ENCODE measurements at regions not wholly inside any gene's neighbourhood (a gene's known extent, or its start where the extent isn't known, plus 50 kb on each side); places are given as distances from the start of the nearest gene placed in this dataset.

- Mint-ChIP-seq H3K27ac (no peak overlapping the region), H3K9me3 (no peaks in the 10 kb centered on the region), H3K4me3 (no peak overlapping the region), H3K4me1 (ENCODE audit: low read depth) (no peaks in the 10 kb centered on the region), H3K36me3 (ENCODE audit: low read depth) (no peaks in the 10 kb centered on the region), H3K27me3 (peaks cover 15% of the 10 kb centered on the region)
- Histone ChIP-seq H3K4me3 (ENCODE audit: low read length) (no peak overlapping the region), H3K4me1 (ENCODE audit: insufficient read depth, low read length) (no peaks in the 10 kb centered on the region), H3K36me3 (ENCODE audit: insufficient read depth, low read length) (no peaks in the 10 kb centered on the region), H3K9me3 (ENCODE audit: control insufficient read depth in 1 of 2, insufficient read depth in 1 of 2, low read length in 2 of 2) (no peaks in the 10 kb centered on the region), H3K27ac (ENCODE audit: low read depth in 1 of 2, low read length in 2 of 2) (no peak overlapping the region), H3K27me3 (ENCODE audit: control insufficient read depth in 1 of 2, insufficient read depth in 2 of 2, low read length in 2 of 2) (no peaks in the 10 kb centered on the region)
- TF ChIP-seq CTCF (IDR thresholded peaks at IDR 0.05) = no peak
- intact Hi-C loops (cut with DNase I, micrococcal nuclease) = no loop called here
- DNase-seq (no peak), ATAC-seq (ENCODE audit: poor library complexity) (no peak)
- CTCF ChIA-PET = no interaction called here
- POLR2A ChIA-PET = no interaction called here
These were observed 80.2 kb upstream of the GNAO1 start for GRCh38 chr16:56111100-56111499.

- Histone ChIP-seq H3K4me3 (ENCODE audit: low read length) (no peak overlapping the region), H3K4me1 (ENCODE audit: insufficient read depth, low read length) (no peaks in the 10 kb centered on the region), H3K36me3 (ENCODE audit: insufficient read depth, low read length) (no peaks in the 10 kb centered on the region), H3K9me3 (ENCODE audit: control insufficient read depth in 1 of 2, insufficient read depth in 1 of 2, low read length in 2 of 2) (no peaks in the 10 kb centered on the region), H3K27ac (ENCODE audit: low read depth in 1 of 2, low read length in 2 of 2) (no peak overlapping the region), H3K27me3 (ENCODE audit: control insufficient read depth in 1 of 2, insufficient read depth in 2 of 2, low read length in 2 of 2) (no peaks in the 10 kb centered on the region)
- DNase-seq = no peak
- peaks cover 15% of the 10 kb centered on the region for H3K27me3 Mint-ChIP-seq
- TF ChIP-seq CTCF (IDR thresholded peaks at IDR 0.05) = no peak
- no peaks in the 10 kb centered on the region for H3K9me3 Mint-ChIP-seq
- intact Hi-C loops (cut with DNase I, micrococcal nuclease) = no loop called here
- H3K4me3 Mint-ChIP-seq = no peak overlapping the region
- ChIA-PET POLR2A (no interaction called here), CTCF (no interaction called here)
- H3K36me3 Mint-ChIP-seq (ENCODE audit: low read depth) = no peaks in the 10 kb centered on the region
- H3K4me1 Mint-ChIP-seq (ENCODE audit: low read depth) = no peaks in the 10 kb centered on the region
- H3K27ac Mint-ChIP-seq = no peak overlapping the region
- no peak for ATAC-seq (ENCODE audit: poor library complexity)
These were observed 81.3 kb upstream of the GNAO1 start for GRCh38 chr16:56109994-56110393.

GRCh38 chr16:56109205-56109604 lies 82.1 kb upstream of the GNAO1 start:
- ChIA-PET CTCF (no interaction called here), POLR2A (no interaction called here)
- TF ChIP-seq CTCF (IDR thresholded peaks at IDR 0.05) = no peak
- Histone ChIP-seq H3K9me3 (ENCODE audit: control insufficient read depth in 1 of 2, insufficient read depth in 1 of 2, low read length in 2 of 2) (no peaks in the 10 kb centered on the region), H3K4me3 (ENCODE audit: low read length) (no peak overlapping the region), H3K27me3 (ENCODE audit: control insufficient read depth in 1 of 2, insufficient read depth in 2 of 2, low read length in 2 of 2) (no peaks in the 10 kb centered on the region), H3K4me1 (ENCODE audit: insufficient read depth, low read length) (no peaks in the 10 kb centered on the region), H3K36me3 (ENCODE audit: insufficient read depth, low read length) (no peaks in the 10 kb centered on the region), H3K27ac (ENCODE audit: low read depth in 1 of 2, low read length in 2 of 2) (no peak overlapping the region)
- no peak for DNase-seq
- Mint-ChIP-seq H3K4me1 (ENCODE audit: low read depth) (no peaks in the 10 kb centered on the region), H3K36me3 (ENCODE audit: low read depth) (no peaks in the 10 kb centered on the region), H3K27ac (no peak overlapping the region), H3K4me3 (no peak overlapping the region), H3K9me3 (no peaks in the 10 kb centered on the region), H3K27me3 (peaks cover 15% of the 10 kb centered on the region)
- no peak for ATAC-seq (ENCODE audit: poor library complexity)
- intact Hi-C loops (cut with DNase I, micrococcal nuclease) = no loop called here

Measured in CD4-positive, alpha-beta T cell (primary cell).